Superior temporal gyrus (tissue), 1 donor: ENCODE measurements at regions not wholly inside any gene's neighbourhood (a gene's known extent, or its start where the extent isn't known, plus 50 kb on each side); places are given as distances from the start of the nearest gene placed in this dataset.
"Not testable (repeated sequence)": the region's sequence is repeated elsewhere in the genome, so short reads cannot be mapped to it uniquely, and the experiment has no call there.

ENCODE experiments used
- DNase-seq: peaks from one replicate; pipeline ENCODE4 v3.0.0-alpha.2; 2016; ENCODE audit errors: extremely low spot score

GRCh38 chr10:71020061-71020460, 131.7 kb upstream of the PCBD1 start:
- DNase-seq, result not testable (repeated sequence)

- no peak for DNase-seq
Measured at GRCh38 chr10:71021402-71021801, 133.0 kb upstream of the PCBD1 start.

- no peak for DNase-seq
Measured at GRCh38 chr10:71023704-71024283, 135.4 kb upstream of the PCBD1 start.

GRCh38 chr10:71024490-71024889, 136.1 kb upstream of the PCBD1 start:
- DNase-seq, result no peak

GRCh38 chr10:71025535-71025934, 137.2 kb upstream of the PCBD1 start:
- DNase-seq, result no peak

- DNase-seq, result no peak
Measured at GRCh38 chr10:71028066-71028465, 139.7 kb upstream of the PCBD1 start.

- no peak for DNase-seq
Measured at GRCh38 chr10:71029411-71029892, 141.1 kb upstream of the PCBD1 start.

GRCh38 chr10:71029907-71030306, 141.5 kb upstream of the PCBD1 start:
- no peak for DNase-seq

- DNase-seq, result no peak
Measured at GRCh38 chr10:71031026-71031425, 142.7 kb upstream of the PCBD1 start.

GRCh38 chr10:71031603-71032002, 143.2 kb upstream of the PCBD1 start:
- no peak for DNase-seq

GRCh38 chr10:71032887-71033286, 144.5 kb upstream of the PCBD1 start:
- DNase-seq, result no peak

- DNase-seq, result no peak
Measured at GRCh38 chr10:71033396-71033980, 145.1 kb upstream of the PCBD1 start.

GRCh38 chr10:71035511-71036296, 147.3 kb upstream of the PCBD1 start:
- DNase-seq, result no peak

GRCh38 chr10:71036297-71036966, 148.1 kb upstream of the PCBD1 start:
- DNase-seq, result no peak

GRCh38 chr10:71038091-71038633, 149.8 kb upstream of the PCBD1 start:
- DNase-seq, result no peak

- no peak for DNase-seq
Measured at GRCh38 chr10:71038921-71039320, 150.6 kb upstream of the PCBD1 start.

- DNase-seq, result no peak
Measured at GRCh38 chr10:71039551-71039950, 151.2 kb upstream of the PCBD1 start.

- DNase-seq, result no peak
Measured at GRCh38 chr10:71040343-71040742, 152.0 kb upstream of the PCBD1 start.

- no peak for DNase-seq
Measured at GRCh38 chr10:71040846-71041605, 152.7 kb upstream of the PCBD1 start.

GRCh38 chr10:71042216-71042615, 153.9 kb upstream of the PCBD1 start:
- no peak for DNase-seq

GRCh38 chr10:71042699-71043098, 154.3 kb upstream of the PCBD1 start:
- DNase-seq, result no peak
